ENCODE measurements at regions not wholly inside any gene's neighbourhood (a gene's known extent, or its start where the extent isn't known, plus 50 kb on each side); places are given as distances from the start of the nearest gene placed in this dataset.
A peak's percentile ranks its signal among the peaks of the same experiment; 100 is the strongest.

DNA sequence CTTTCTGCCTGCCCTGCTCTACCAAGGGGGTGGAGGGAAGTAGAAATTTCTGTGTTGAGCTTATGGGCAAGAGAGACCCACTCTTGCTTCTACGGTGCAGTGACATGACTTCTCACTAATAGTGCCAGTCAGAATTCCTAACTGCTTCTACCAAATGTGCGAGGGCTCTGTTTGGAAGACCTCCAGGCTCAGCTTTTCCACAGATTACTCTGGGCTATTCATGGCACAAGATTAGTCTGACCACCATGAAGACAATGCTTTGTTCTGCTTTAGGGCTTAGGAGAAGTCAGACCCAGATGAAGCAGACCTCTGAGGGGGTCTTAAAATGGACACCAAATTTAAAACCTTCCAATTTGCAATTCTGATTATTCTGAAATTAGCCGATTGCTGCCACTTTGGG lies 195.9 kb upstream of the TBC1D5 start:
- no peak for DNase-seq

- DNase-seq, result peak; percentile 56
Observed at GRCh38 chr3:17936736-17937480, 194.5 kb upstream of the TBC1D5 start.

DNA sequence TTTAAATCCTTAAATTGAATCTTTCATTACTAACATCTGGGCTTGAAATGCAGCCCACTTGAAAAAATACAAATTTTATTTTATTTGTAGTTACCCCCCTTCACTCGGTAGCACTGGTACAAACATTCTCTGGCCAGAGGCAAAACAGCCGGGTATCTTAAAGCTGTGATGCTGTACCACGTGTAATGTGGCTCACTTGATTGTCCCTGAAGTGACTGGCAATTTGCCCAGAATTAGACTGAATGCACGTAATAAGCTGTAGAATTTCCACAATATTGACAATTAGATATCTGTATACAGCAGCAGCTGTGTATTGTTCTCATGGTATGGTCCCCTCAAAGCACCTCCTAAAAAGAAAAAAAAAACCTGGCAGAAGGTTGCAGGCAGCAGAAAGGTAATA lies 192.8 kb upstream of the TBC1D5 start:
- peak; percentile 85 for DNase-seq

GRCh38 chr3:17932136-17932771 lies 189.8 kb upstream of the TBC1D5 start:
- no peak for DNase-seq

GRCh38 chr3:17931131-17931530 lies 188.7 kb upstream of the TBC1D5 start:
- no peak for DNase-seq

GRCh38 chr3:17928502-17929145 lies 186.2 kb upstream of the TBC1D5 start:
- DNase-seq, result no peak

DNA sequence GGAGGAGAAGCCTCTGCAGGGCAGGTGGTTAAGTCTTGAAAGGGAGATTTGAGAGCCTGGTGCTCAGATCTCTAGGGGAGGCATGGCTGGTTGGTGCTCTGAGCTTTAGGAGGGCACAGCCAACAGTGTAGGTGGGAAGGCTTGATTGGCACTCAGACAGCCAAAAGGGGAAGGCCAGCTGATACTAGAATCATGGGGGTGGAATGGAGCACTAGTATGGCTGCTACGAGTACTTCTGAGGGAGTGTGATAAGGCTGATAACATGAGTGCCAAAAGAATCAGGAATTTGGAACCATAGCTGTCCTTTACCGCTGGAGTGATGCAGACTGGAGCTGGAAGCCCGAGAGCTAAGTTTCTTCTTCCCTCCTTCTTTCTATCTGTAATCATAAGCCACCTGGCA lies 184.6 kb upstream of the TBC1D5 start:
- no peak for DNase-seq

DNA sequence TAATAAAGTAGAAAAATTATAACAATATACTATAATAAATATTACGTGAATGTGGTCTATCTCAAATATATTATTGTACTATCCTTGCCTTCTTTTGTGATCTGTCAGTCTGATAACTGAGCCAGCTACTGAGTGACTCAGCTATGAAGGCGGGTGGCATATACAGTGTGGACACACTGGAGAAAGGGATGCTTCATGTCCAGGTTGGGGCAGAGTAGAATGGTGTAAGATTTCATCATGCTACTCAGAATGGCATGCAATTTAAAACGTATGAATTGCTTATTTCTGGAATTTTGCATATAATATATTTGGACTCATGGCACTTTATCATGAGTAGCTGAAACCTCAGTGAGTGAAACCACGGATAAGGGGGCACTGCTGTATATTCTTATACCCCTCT lies 172.9 kb upstream of the TBC1D5 start:
- DNase-seq, result no peak

- no peak for DNase-seq
Observed at GRCh38 chr3:17913359-17913758, 170.9 kb upstream of the TBC1D5 start.

DNA sequence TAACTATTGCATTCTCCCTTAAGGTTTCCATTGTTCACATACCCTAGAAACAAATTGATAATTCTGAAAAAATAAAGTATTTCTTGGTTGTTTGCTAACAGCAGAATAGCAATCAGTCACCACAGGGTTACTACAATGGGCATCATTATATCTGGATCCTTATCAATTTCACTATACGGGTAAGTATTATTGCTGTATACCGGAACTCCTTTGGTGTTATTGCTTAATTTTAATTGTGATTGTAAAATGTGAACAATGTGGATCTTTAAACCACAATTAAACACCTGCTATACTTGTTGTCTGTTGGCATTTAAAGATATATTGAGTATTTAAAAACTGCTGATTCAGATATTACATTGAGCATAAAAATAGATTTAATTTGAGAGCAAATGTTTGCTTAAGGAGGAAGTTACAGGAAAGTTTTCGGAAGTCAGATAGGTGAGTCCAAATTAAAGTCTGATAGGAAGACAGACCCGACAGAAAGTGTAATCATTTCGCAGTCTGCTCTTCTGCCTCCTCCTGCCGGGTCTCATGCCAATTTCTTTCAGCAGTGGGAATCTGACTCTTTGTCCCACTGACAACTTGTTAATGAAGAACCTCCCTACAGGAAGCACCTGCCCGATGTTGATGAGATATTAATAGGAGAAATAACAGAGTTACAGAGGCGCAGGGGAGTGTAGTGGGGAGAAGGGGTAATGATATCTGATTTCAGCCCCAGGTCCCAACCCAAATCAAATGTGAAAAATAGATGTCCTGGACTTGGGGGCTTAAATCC lies 169.7 kb upstream of the TBC1D5 start:
- peak; percentile 40 for DNase-seq

DNA sequence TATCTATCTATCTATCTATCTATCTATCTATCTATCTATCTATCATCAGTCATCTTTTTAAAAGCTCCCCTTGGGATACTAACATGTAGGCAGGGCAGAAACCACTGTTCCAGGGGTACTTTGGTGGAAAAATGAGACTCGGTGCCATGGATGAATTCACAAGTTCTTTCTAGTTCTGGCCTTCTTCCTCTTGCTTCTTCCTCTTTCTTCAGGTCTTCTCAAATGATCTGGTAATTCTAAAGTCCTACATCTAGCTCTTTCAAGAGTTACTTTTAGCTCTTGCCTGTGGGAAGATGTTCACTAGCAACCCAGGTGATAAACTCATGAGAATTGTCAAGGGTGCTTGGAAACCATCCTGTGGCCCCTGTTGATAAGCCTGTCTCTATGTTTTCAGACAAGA lies 168.5 kb upstream of the TBC1D5 start:
- no peak for DNase-seq

DNA sequence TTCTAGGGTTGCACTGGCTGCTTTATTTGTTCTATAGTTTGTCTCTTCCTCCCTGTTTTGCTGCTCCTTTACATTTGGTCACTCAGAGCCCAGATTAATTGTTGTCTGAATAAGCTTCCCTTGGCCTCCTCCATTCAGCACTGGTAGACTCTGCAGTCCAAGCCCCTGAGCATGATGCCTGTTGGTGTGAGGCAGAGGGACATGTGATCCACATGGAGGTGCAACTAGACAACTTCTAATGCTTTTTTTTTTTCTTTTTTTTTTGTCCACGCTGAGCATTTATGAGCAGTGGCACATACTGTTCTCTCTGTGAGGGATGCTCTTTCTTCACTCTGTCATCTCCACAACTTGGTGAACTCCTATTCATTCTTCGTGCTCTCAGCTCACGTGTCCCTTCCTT lies 167.3 kb upstream of the TBC1D5 start:
- DNase-seq, result no peak

GRCh38 chr3:17908399-17909191 lies 166.2 kb upstream of the TBC1D5 start:
- DNase-seq, result no peak

DNA sequence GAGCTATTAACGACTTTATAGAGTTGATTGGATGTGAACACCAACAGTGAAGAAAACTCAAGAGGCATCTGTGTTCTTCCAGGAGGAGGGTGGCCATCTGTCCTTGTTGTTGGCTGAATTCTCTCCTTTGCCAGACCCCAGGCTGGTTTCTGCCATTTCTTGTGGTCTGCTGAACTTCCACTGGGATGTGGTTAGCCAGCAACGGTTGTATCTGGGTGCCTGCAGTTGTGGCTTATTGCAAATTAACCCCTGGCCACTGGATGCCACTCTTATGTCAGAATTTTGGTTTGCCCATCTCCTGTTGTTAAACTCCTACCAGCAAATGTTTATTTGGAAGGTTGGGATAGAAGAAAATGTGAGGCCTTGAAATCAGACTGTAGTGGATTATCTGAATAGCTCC lies 163.6 kb upstream of the TBC1D5 start:
- DNase-seq, result no peak

DNA sequence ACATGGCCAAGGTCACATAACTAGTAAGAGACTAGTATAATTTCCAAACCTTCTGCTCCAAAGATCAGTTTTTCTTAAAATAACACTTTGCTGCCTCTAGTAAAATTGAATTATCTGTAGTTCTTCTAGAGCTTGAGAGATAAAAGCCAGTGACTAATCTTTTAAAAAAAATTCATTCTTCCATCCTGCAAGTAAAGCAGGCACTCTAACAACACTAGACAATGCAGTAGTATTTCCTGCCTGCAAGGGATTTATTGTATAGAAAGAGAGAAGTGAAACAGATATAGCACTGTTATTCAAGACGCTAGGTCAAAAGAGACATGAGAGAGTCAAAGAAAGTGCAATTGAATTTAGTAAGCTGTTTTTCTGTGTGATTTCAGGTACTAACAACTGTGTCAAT lies 159.5 kb upstream of the TBC1D5 start:
- DNase-seq, result no peak

GRCh38 chr3:17894434-17895060 lies 152.1 kb upstream of the TBC1D5 start:
- peak; percentile 33 for DNase-seq

- no peak for DNase-seq
Observed at GRCh38 chr3:17891139-17891856, 148.9 kb upstream of the TBC1D5 start.

DNA sequence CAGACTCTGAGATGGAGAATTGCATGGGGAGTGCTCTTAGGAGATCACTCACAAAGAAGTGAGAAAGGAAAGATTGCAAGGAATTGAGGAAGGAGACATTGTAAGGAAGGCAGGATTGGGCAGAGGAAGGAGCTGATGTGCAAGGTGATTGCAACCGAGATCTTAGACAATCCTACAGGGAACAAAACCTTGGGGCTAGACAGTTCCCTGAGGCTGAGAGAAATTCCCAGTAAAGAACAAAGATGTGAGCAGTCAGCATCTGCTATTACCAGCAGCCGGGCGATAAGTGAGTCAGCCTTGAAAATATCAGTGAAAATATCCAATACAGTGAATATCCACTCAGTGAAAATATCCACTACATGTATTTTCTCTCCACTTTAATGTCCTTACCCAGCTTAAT lies 143.6 kb upstream of the TBC1D5 start:
- DNase-seq, result no peak

DNA sequence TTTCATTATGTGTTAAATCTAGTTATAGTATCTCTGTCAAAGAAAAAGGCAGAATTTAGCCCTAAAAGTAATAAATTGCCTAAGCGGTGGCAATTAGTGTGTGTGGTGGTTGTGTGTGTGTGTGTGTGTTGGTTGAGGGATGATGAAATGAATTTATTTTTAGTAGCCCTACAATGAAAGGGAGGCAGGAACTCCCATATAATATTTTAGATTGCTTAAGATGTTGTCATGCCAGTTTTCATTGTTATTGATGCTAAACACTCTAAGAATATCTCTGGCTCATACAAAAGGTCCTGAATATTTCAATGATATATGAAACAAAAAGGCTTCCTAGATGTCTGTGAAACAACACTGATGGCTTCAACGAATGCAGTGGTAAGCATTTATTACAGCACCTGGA lies 140.6 kb upstream of the TBC1D5 start:
- DNase-seq, result no peak

DNA sequence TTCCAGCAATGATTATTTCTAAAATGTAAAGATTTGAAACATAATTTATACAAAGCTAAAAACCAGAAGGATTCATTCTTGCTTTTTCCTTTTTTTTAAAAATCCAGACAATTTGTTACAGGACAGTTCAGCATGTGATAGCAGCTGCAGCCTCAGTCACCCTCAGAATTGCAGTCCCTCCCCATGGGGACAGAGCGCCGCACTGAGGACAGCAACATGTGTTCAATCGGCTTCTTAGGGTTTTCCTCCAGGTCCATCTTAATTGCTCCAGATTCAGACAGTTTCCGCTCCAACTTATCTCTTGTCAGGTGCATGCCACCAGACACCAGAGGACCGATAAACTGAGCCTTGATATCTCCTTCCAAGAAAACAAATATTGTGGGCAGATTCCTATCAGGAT lies 134.9 kb upstream of the TBC1D5 start:
- DNase-seq, result no peak

DNA sequence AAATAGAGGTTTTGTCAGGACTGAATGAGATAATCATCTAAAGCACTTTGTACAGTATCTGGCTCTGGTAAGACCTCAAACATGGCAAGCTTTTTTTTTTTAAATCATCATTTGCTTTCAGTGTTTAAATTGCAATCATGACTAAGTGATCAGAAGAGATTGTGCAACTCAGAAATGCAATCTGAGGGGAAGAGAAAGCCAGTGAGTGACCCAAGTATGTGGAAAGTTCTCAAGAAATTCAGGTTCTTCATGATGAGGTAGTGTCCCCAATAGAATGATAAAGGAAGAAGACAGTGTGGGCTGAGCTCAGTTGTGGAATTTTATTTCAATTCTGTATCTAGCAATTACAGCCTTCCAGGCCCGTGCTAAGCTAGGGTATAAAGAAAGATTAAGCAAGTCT lies 132.2 kb upstream of the TBC1D5 start:
- no peak for DNase-seq

GRCh38 chr3:17872457-17872856 lies 130.0 kb upstream of the TBC1D5 start:
- DNase-seq, result no peak
